HT1080 (cell line): ENCODE measurements at regions not wholly inside any gene's neighbourhood (a gene's known extent, or its start where the extent isn't known, plus 50 kb on each side); places are given as distances from the start of the nearest gene placed in this dataset.
A peak's percentile ranks its signal among the peaks of the same experiment; 100 is the strongest.
"Not testable (repeated sequence)": the region's sequence is repeated elsewhere in the genome, so short reads cannot be mapped to it uniquely, and the experiment has no call there.

Source experiments
- DNase-seq: peaks from one replicate; pipeline ENCODE4 v3.0.0-alpha.2; 2015; ENCODE audit warnings: low read depth

- DNase-seq = no peak
These were observed 84.8 kb upstream of the HNF1B start for GRCh38 chr17:37829592-37830123.

GRCh38 chr17:37828651-37829124, 83.8 kb upstream of the HNF1B start:
- DNase-seq = peak; percentile 57

GRCh38 chr17:37827905-37828650, 83.2 kb upstream of the HNF1B start:
- DNase-seq = no peak

GRCh38 chr17:37826497-37827430, 81.9 kb upstream of the HNF1B start:
- no peak for DNase-seq

GRCh38 chr17:37825851-37826250, 81.0 kb upstream of the HNF1B start:
- no peak for DNase-seq

- peak; percentile 97 for DNase-seq
These were observed 80.0 kb upstream of the HNF1B start for GRCh38 chr17:37824534-37825485.

- DNase-seq = no peak
These were observed 79.1 kb upstream of the HNF1B start for GRCh38 chr17:37823996-37824395.

- peak; percentile 24 for DNase-seq
These were observed 76.3 kb upstream of the HNF1B start for GRCh38 chr17:37820995-37821713.

- DNase-seq = no peak
These were observed 75.6 kb upstream of the HNF1B start for GRCh38 chr17:37820313-37820994.

- peak; percentile 71 for DNase-seq
These were observed 73.8 kb upstream of the HNF1B start for GRCh38 chr17:37818689-37819088.

GRCh38 chr17:37816950-37817349, 72.1 kb upstream of the HNF1B start:
- no peak for DNase-seq

- no peak for DNase-seq
These were observed 70.7 kb upstream of the HNF1B start for GRCh38 chr17:37815536-37815935.

GRCh38 chr17:37813751-37814150, 68.9 kb upstream of the HNF1B start:
- DNase-seq = peak; percentile 96

GRCh38 chr17:37808846-37809245, 64.0 kb upstream of the HNF1B start:
- not testable (repeated sequence) for DNase-seq

GRCh38 chr17:37802712-37803416, 58.0 kb upstream of the HNF1B start:
- DNase-seq = peak; percentile 50

- DNase-seq = peak; percentile 26
These were observed 57.3 kb upstream of the HNF1B start for GRCh38 chr17:37802061-37802595.

GRCh38 chr17:37801171-37801570, 56.3 kb upstream of the HNF1B start:
- DNase-seq = no peak

GRCh38 chr17:37797206-37797605, 52.3 kb upstream of the HNF1B start:
- no peak for DNase-seq

- DNase-seq = no peak
These were observed 51.2 kb upstream of the HNF1B start for GRCh38 chr17:37796076-37796475.
